ENCODE measurements at regions not wholly inside any gene's neighbourhood (a gene's known extent, or its start where the extent isn't known, plus 50 kb on each side); places are given as distances from the start of the nearest gene placed in this dataset.

GRCh38 chr4:101689220-101689619 lies 101.3 kb upstream of the BANK1 start:
- intact Hi-C loops (cut with DNase I, micrococcal nuclease), result no loop called here
- no peaks in the 10 kb centered on the region for H3K36me3 ChIP-seq (ENCODE audit: low read depth)
- peaks cover 3% of the 10 kb centered on the region for H3K4me1 ChIP-seq (ENCODE audit: low read depth)
- H3K9me3 ChIP-seq, result no peaks in the 10 kb centered on the region
- no peak for DNase-seq
- no peak for TF ChIP-seq CTCF (IDR thresholded peaks at IDR 0.05)
- H3K4me3 ChIP-seq, result no peak overlapping the region
- peak; percentile 59 for ATAC-seq

- H3K9me3 ChIP-seq, result no peaks in the 10 kb centered on the region
- H3K4me1 ChIP-seq (ENCODE audit: low read depth), result peaks cover 3% of the 10 kb centered on the region
- intact Hi-C loops (cut with DNase I, micrococcal nuclease), result no loop called here
- H3K4me3 ChIP-seq, result no peak overlapping the region
- TF ChIP-seq CTCF (IDR thresholded peaks at IDR 0.05), result no peak
- no peaks in the 10 kb centered on the region for H3K36me3 ChIP-seq (ENCODE audit: low read depth)
- DNase-seq (no peak), ATAC-seq (no peak)
Observed at GRCh38 chr4:101685126-101685525, 105.4 kb upstream of the BANK1 start.

- DNase-seq (no peak), ATAC-seq (no peak)
- no peaks in the 10 kb centered on the region for H3K9me3 ChIP-seq
- no peaks in the 10 kb centered on the region for H3K36me3 ChIP-seq (ENCODE audit: low read depth)
- H3K4me3 ChIP-seq, result no peak overlapping the region
- no peak for TF ChIP-seq CTCF (IDR thresholded peaks at IDR 0.05)
- no peaks in the 10 kb centered on the region for H3K4me1 ChIP-seq (ENCODE audit: low read depth)
- intact Hi-C loops (cut with DNase I, micrococcal nuclease), result no loop called here
Observed at GRCh38 chr4:101682946-101683345, 107.6 kb upstream of the BANK1 start.

- Histone ChIP-seq H3K4me1 (ENCODE audit: low read depth) (no peaks in the 10 kb centered on the region), H3K4me3 (no peak overlapping the region), H3K9me3 (peaks cover 4% of the 10 kb centered on the region), H3K36me3 (ENCODE audit: low read depth) (no peaks in the 10 kb centered on the region)
- no peak for TF ChIP-seq CTCF (IDR thresholded peaks at IDR 0.05)
- DNase-seq (no peak), ATAC-seq (no peak)
- intact Hi-C loops (cut with DNase I, micrococcal nuclease), result no loop called here
Observed at GRCh38 chr4:101678180-101678579, 112.3 kb upstream of the BANK1 start.

GRCh38 chr4:101670897-101671296 lies 119.6 kb upstream of the BANK1 start:
- DNase-seq (no peak), ATAC-seq (no peak)
- TF ChIP-seq CTCF (IDR thresholded peaks at IDR 0.05), result no peak
- Histone ChIP-seq H3K4me3 (no peak overlapping the region), H3K36me3 (ENCODE audit: low read depth) (no peaks in the 10 kb centered on the region), H3K4me1 (ENCODE audit: low read depth) (no peaks in the 10 kb centered on the region), H3K9me3 (peaks cover 4% of the 10 kb centered on the region)
- intact Hi-C loops (cut with DNase I, micrococcal nuclease), result no loop called here

- intact Hi-C loops (cut with DNase I, micrococcal nuclease), result no loop called here
- Histone ChIP-seq H3K36me3 (ENCODE audit: low read depth) (no peaks in the 10 kb centered on the region), H3K4me1 (ENCODE audit: low read depth) (no peaks in the 10 kb centered on the region), H3K9me3 (peaks cover 4% of the 10 kb centered on the region), H3K4me3 (no peak overlapping the region)
- no peak for TF ChIP-seq CTCF (IDR thresholded peaks at IDR 0.05)
- ATAC-seq (no peak), DNase-seq (no peak)
Observed at GRCh38 chr4:101670370-101670769, 120.2 kb upstream of the BANK1 start.

All from mucosa of descending colon (tissue), 3 donors.